Testis (tissue), 2 donors: ENCODE measurements at regions not wholly inside any gene's neighbourhood (a gene's known extent, or its start where the extent isn't known, plus 50 kb on each side); places are given as distances from the start of the nearest gene placed in this dataset.

ENCODE experiments used
- DNase-seq: peaks from one replicate; pipeline ENCODE4 v3.0.0-alpha.2; 2019
- H3K27ac ChIP-seq, 2 donors: fragments of 200-600 bp; sonication (generic); one replicate each; pipeline ENCODE4 v1.5.1; 2019
- H3K27me3 ChIP-seq: fragments of 200-600 bp; sonication (generic); one replicate; pipeline ENCODE4 v1.5.1; 2019
- H3K36me3 ChIP-seq: fragments of 200-600 bp; sonication (generic); one replicate; pipeline ENCODE4 v1.5.1; 2017; ENCODE audit warnings: low read depth; ENCODE audit errors: missing control alignments
- H3K4me1 ChIP-seq: fragments of 200-600 bp; sonication (generic); one replicate; pipeline ENCODE4 v1.5.1; 2019
- H3K4me3 ChIP-seq, 2 donors: fragments of 200-600 bp; sonication (generic); one replicate each; pipeline ENCODE4 v1.5.1; 2017 to 2019
- H3K9me3 ChIP-seq: fragments of 200-600 bp; sonication (generic); one replicate; pipeline ENCODE4 v1.5.1; 2017
- CTCF ChIP-seq, 3 experiments: fragments of 450-650 bp in 2 of 3; fragments of 200-600 bp in 1 of 3; sonication (generic) in 1 of 3; IDR thresholded peaks; one replicate each; pipeline ENCODE4 v1.5.1; 2016 to 2019; ENCODE audit warnings: antibody characterized with exemption in 3 of 3, mild to moderate bottlenecking in 2 of 3, moderate library complexity in 1 of 3
- POLR2A ChIP-seq: fragments of 450-650 bp; IDR thresholded peaks from one replicate; pipeline ENCODE4 v1.6.1; 2017; ENCODE audit warnings: antibody characterized with exemption, mild to moderate bottlenecking, moderate library complexity
- WGBS, 2 donors: methylation state at CpG; one replicate each; pipeline ENCODE4 v1.1.5; 2018; 5-methylcytosine and 5-hydroxymethylcytosine counted together
- intact Hi-C: fragments of 100-400 bp; cut with DNase I; formaldehyde crosslinking; loops from one replicate; pipeline ENCODE4 v1.15.1; 2023; ENCODE audit warnings: low total_unique reads
- small RNA-seq, 2 donors: library from RNA; depleted of rRNA; stranded (forward); fragments of <200 nt; gene quantifications; one replicate each; pipeline ENCODE3, GENCODE V24; 2016

- no peak for DNase-seq
- 81 to 88% methylated on average over 5 of the region's 5 CpGs for WGBS, 2 donors
- Histone ChIP-seq H3K9me3 (no peaks in the 10 kb centered on the region), H3K27me3 (no peaks in the 10 kb centered on the region), H3K27ac (no peak overlapping the region), H3K36me3 (no peaks in the 10 kb centered on the region), H3K4me3 (no peak overlapping the region), H3K4me1 (no peaks in the 10 kb centered on the region)
- intact Hi-C loops: no loop called here
- TF ChIP-seq CTCF (IDR thresholded peaks at IDR 0.05) (no peak), POLR2A (no peak)
Measured at GRCh38 chrX:36947214-36947613, 61.0 kb upstream of the FAM47C start.

GRCh38 chrX:36950495-36951253 lies 57.5 kb upstream of the FAM47C start:
- H3K9me3 ChIP-seq: no peaks in the 10 kb centered on the region
- no peaks in the 10 kb centered on the region for H3K36me3 ChIP-seq
- H3K27ac ChIP-seq: no peak overlapping the region
- no peak overlapping the region for H3K4me3 ChIP-seq
- H3K4me1 ChIP-seq: no peaks in the 10 kb centered on the region
- H3K27me3 ChIP-seq: no peaks in the 10 kb centered on the region
- 24 to 49% methylated on average over 4 of the region's 4 CpGs for WGBS, 2 donors
- intact Hi-C loops: no loop called here
- DNase-seq: no peak
- no peak for TF ChIP-seq CTCF (IDR thresholded peaks at IDR 0.05)
- TF ChIP-seq POLR2A: no peak

GRCh38 chrX:36957425-36958328 lies 50.5 kb upstream of the FAM47C start:
- Histone ChIP-seq H3K9me3 (no peaks in the 10 kb centered on the region), H3K36me3 (no peaks in the 10 kb centered on the region), H3K27me3 (no peaks in the 10 kb centered on the region), H3K4me1 (no peaks in the 10 kb centered on the region), H3K27ac (no peak overlapping the region), H3K4me3 (peak overlapping the region in 1 of 2 donors; percentile 41)
- WGBS, 2 donors: 4% methylated on average over 19 of the region's 91 CpGs; no CpG with 5 or more reads in 1 of the 2 donors
- DNase-seq: no peak
- intact Hi-C loops: no loop called here
- TF ChIP-seq CTCF (IDR thresholded peaks at IDR 0.05): no peak
- TF ChIP-seq POLR2A: no peak

Small RNAs in the stretch of these regions (small RNA-seq; reads per million reads assigned to genes)
- 0 reads per million in 2 donors for gene BX842568.4
